ENCODE measurements at regions not wholly inside any gene's neighbourhood (a gene's known extent, or its start where the extent isn't known, plus 50 kb on each side); places are given as distances from the start of the nearest gene placed in this dataset.

- H3K4me1 ChIP-seq (ENCODE audit: control insufficient read depth, extremely low read depth, insufficient read depth, low read length) = no peaks in the 10 kb centered on the region
- no peak for TF ChIP-seq CTCF (conservative IDR thresholded peaks at IDR 0.05 in 1 of 2, IDR thresholded peaks at IDR 0.05 in 1 of 2; ENCODE audit: low read depth in 1 of 2, low read length in 2 of 2)
- no peak for TF ChIP-seq EZH2 (IDR thresholded peaks at IDR 0.05; ENCODE audit: low read length, missing control alignments)
- H3K4me3 ChIP-seq (replicated peaks in 1 of 4; ENCODE audit: control extremely low read depth in 1 of 4, insufficient read depth in 1 of 4, low read depth in 3 of 4, low read length in 4 of 4) = no peak overlapping the region
- no peak overlapping the region for H2AFZ ChIP-seq (ENCODE audit: low read length)
- no peaks in the 10 kb centered on the region for H4K20me1 ChIP-seq (ENCODE audit: control insufficient read depth, extremely low read depth, insufficient read depth, low read length)
- H3K9me3 ChIP-seq (ENCODE audit: control insufficient read depth, insufficient read depth, low read depth, low read length) = no peaks in the 10 kb centered on the region
- H3K9ac ChIP-seq (ENCODE audit: insufficient read depth, low read length) = no peak overlapping the region
- H3K36me3 ChIP-seq (ENCODE audit: control insufficient read depth, insufficient read depth, low read length) = no peaks in the 10 kb centered on the region
- H3K4me2 ChIP-seq (ENCODE audit: extremely low read depth, insufficient read depth, low read length) = no peak overlapping the region
- no peaks in the 10 kb centered on the region for H3K79me2 ChIP-seq (ENCODE audit: control insufficient read depth, insufficient read depth, low read length)
- H3K27me3 ChIP-seq (ENCODE audit: control insufficient read depth, insufficient read depth, low read length) = no peaks in the 10 kb centered on the region
- no peak for DNase-seq (ENCODE audit: low read depth in 2 of 2)
- H3K27ac ChIP-seq (ENCODE audit: insufficient read depth, low read length) = no peak overlapping the region
These were observed 117.2 kb upstream of the HMGA2 start for GRCh38 chr12:65707051-65707450.

DNA sequence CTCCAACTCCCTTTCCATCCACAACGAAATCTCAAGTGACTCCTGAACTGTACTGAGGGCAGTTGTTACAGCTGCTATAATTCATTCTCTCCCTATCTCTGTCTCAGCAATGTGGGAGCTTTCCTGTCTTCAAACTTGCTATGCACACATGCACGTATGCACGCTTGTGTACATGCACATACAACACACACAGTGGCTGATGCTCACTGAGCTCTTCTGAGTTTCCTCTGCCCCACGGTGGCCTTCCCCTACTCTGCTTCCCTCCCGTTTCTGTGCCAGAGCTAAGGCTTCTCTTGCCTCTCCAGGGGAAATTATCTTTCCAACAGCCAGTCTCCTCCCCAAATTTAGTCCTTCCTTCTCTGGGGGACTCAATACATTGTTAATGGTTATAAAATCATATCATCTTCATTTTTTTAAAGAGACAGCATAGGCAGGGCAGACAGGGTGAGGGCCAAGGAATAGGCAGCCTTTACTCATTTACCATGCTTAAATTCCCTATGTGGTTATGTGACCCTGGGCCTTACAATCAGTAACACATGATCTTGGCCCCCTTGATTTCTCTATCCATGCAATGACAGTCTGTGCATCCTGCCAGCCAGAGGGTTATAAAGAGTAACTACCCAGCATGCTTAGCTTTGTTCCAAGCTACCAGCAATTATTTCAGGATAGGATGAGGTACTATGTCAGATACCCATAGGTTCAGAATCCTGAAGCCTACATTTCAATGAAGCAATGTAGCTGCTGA is 111.9 kb upstream of the HMGA2 start:
- Histone ChIP-seq H3K4me3 (replicated peaks in 1 of 4; ENCODE audit: control extremely low read depth in 1 of 4, insufficient read depth in 1 of 4, low read depth in 3 of 4, low read length in 4 of 4) (no peak overlapping the region), H3K79me2 (ENCODE audit: control insufficient read depth, insufficient read depth, low read length) (no peaks in the 10 kb centered on the region), H3K36me3 (ENCODE audit: control insufficient read depth, insufficient read depth, low read length) (no peaks in the 10 kb centered on the region), H4K20me1 (ENCODE audit: control insufficient read depth, extremely low read depth, insufficient read depth, low read length) (no peaks in the 10 kb centered on the region), H3K4me1 (ENCODE audit: control insufficient read depth, extremely low read depth, insufficient read depth, low read length) (no peaks in the 10 kb centered on the region), H3K27ac (ENCODE audit: insufficient read depth, low read length) (no peak overlapping the region), H2AFZ (ENCODE audit: low read length) (no peak overlapping the region), H3K4me2 (ENCODE audit: extremely low read depth, insufficient read depth, low read length) (no peak overlapping the region), H3K27me3 (ENCODE audit: control insufficient read depth, insufficient read depth, low read length) (no peaks in the 10 kb centered on the region), H3K9me3 (ENCODE audit: control insufficient read depth, insufficient read depth, low read depth, low read length) (no peaks in the 10 kb centered on the region), H3K9ac (ENCODE audit: insufficient read depth, low read length) (no peak overlapping the region)
- TF ChIP-seq EZH2 (IDR thresholded peaks at IDR 0.05; ENCODE audit: low read length, missing control alignments) = no peak
- no peak for TF ChIP-seq CTCF (conservative IDR thresholded peaks at IDR 0.05 in 1 of 2, IDR thresholded peaks at IDR 0.05 in 1 of 2; ENCODE audit: low read depth in 1 of 2, low read length in 2 of 2)
- no peak for DNase-seq (ENCODE audit: low read depth in 2 of 2)

GRCh38 chr12:65715961-65716360 is 108.3 kb upstream of the HMGA2 start:
- no peaks in the 10 kb centered on the region for H3K9me3 ChIP-seq (ENCODE audit: control insufficient read depth, insufficient read depth, low read depth, low read length)
- TF ChIP-seq EZH2 (IDR thresholded peaks at IDR 0.05; ENCODE audit: low read length, missing control alignments) (no peak), CTCF (conservative IDR thresholded peaks at IDR 0.05 in 1 of 2, IDR thresholded peaks at IDR 0.05 in 1 of 2; ENCODE audit: low read depth in 1 of 2, low read length in 2 of 2) (no peak)
- no peak overlapping the region for H3K4me2 ChIP-seq (ENCODE audit: extremely low read depth, insufficient read depth, low read length)
- no peaks in the 10 kb centered on the region for H3K79me2 ChIP-seq (ENCODE audit: control insufficient read depth, insufficient read depth, low read length)
- H2AFZ ChIP-seq (ENCODE audit: low read length) = no peak overlapping the region
- H3K36me3 ChIP-seq (ENCODE audit: control insufficient read depth, insufficient read depth, low read length) = no peaks in the 10 kb centered on the region
- H3K27ac ChIP-seq (ENCODE audit: insufficient read depth, low read length) = no peak overlapping the region
- H3K4me1 ChIP-seq (ENCODE audit: control insufficient read depth, extremely low read depth, insufficient read depth, low read length) = no peaks in the 10 kb centered on the region
- no peak overlapping the region for H3K9ac ChIP-seq (ENCODE audit: insufficient read depth, low read length)
- no peaks in the 10 kb centered on the region for H4K20me1 ChIP-seq (ENCODE audit: control insufficient read depth, extremely low read depth, insufficient read depth, low read length)
- no peak overlapping the region for H3K4me3 ChIP-seq (replicated peaks in 1 of 4; ENCODE audit: control extremely low read depth in 1 of 4, insufficient read depth in 1 of 4, low read depth in 3 of 4, low read length in 4 of 4)
- no peak for DNase-seq (ENCODE audit: low read depth in 2 of 2)
- H3K27me3 ChIP-seq (ENCODE audit: control insufficient read depth, insufficient read depth, low read length) = no peaks in the 10 kb centered on the region

Measured in fibroblast of lung (primary cell).